Breast epithelium (tissue), 3 donors: ENCODE measurements at regions not wholly inside any gene's neighbourhood (a gene's known extent, or its start where the extent isn't known, plus 50 kb on each side); places are given as distances from the start of the nearest gene placed in this dataset.

ENCODE experiments used
- CTCF ChIP-seq, 3 donors: fragments of 450-650 bp; IDR thresholded peaks; one replicate each; pipeline ENCODE4 v1.5.1; 2016 to 2017; ENCODE audit warnings: antibody characterized with exemption in 3 of 3, mild to moderate bottlenecking in 3 of 3, moderate library complexity in 3 of 3
- POLR2AphosphoS5 ChIP-seq, 3 donors: sonication (generic); formaldehyde crosslinking; IDR thresholded peaks; one replicate each; pipeline ENCODE4 v1.6.1; 2017; ENCODE audit warnings: antibody characterized with exemption in 3 of 3

- no peak for TF ChIP-seq CTCF (IDR thresholded peaks at IDR 0.05)
- no peak for TF ChIP-seq POLR2AphosphoS5 (IDR thresholded peaks at IDR 0.05)
These were observed 116.6 kb upstream of the RPS6KA2 start for GRCh38 chr6:166743406-166744222.
